Kidney capillary endothelial cell (primary cell): ENCODE measurements at regions not wholly inside any gene's neighbourhood (a gene's known extent, or its start where the extent isn't known, plus 50 kb on each side); places are given as distances from the start of the nearest gene placed in this dataset.

ENCODE experiments used
- DNase-seq: peaks from one replicate; pipeline ENCODE4 v3.0.0-alpha.2; 2018; ENCODE audit warnings: low spot score

GRCh38 chr12:91533366-91533765 lies 350.7 kb upstream of the DCN start:
- no peak for DNase-seq

- DNase-seq: peak; percentile 31
Measured at GRCh38 chr12:91529829-91530228, 347.2 kb upstream of the DCN start.

GRCh38 chr12:91523831-91524230 lies 341.2 kb upstream of the DCN start:
- DNase-seq: no peak

- no peak for DNase-seq
Measured at GRCh38 chr12:91516695-91517047, 334.1 kb upstream of the DCN start.

GRCh38 chr12:91515944-91516694 lies 333.5 kb upstream of the DCN start:
- DNase-seq: no peak

- DNase-seq: no peak
Measured at GRCh38 chr12:91513313-91513712, 330.7 kb upstream of the DCN start.

- DNase-seq: no peak
Measured at GRCh38 chr12:91511795-91512420, 329.3 kb upstream of the DCN start.

- DNase-seq: peak; percentile 34
Measured at GRCh38 chr12:91507754-91508153, 325.1 kb upstream of the DCN start.

- DNase-seq: no peak
Measured at GRCh38 chr12:91506452-91506851, 323.8 kb upstream of the DCN start.

- no peak for DNase-seq
Measured at GRCh38 chr12:91505006-91505405, 322.4 kb upstream of the DCN start.

- no peak for DNase-seq
Measured at GRCh38 chr12:91502208-91502607, 319.6 kb upstream of the DCN start.

GRCh38 chr12:91496337-91496736 lies 313.7 kb upstream of the DCN start:
- DNase-seq: no peak

- peak; percentile 40 for DNase-seq
Measured at GRCh38 chr12:91493308-91493707, 310.7 kb upstream of the DCN start.

GRCh38 chr12:91492648-91493047 lies 310.0 kb upstream of the DCN start:
- no peak for DNase-seq

- no peak for DNase-seq
Measured at GRCh38 chr12:91490667-91491311, 308.2 kb upstream of the DCN start.

- no peak for DNase-seq
Measured at GRCh38 chr12:91483471-91483985, 300.9 kb upstream of the DCN start.

GRCh38 chr12:91482231-91482630 lies 299.6 kb upstream of the DCN start:
- no peak for DNase-seq

GRCh38 chr12:91478500-91478899 lies 295.9 kb upstream of the DCN start:
- no peak for DNase-seq

- DNase-seq: no peak
Measured at GRCh38 chr12:91467686-91468085, 285.1 kb upstream of the DCN start.

GRCh38 chr12:91461061-91461460 lies 278.4 kb upstream of the DCN start:
- no peak for DNase-seq

GRCh38 chr12:91460469-91460868 lies 277.9 kb upstream of the DCN start:
- no peak for DNase-seq

GRCh38 chr12:91455321-91455720 lies 272.7 kb upstream of the DCN start:
- DNase-seq: no peak

- no peak for DNase-seq
Measured at GRCh38 chr12:91454179-91454578, 271.6 kb upstream of the DCN start.
